ENCODE measurements at regions not wholly inside any gene's neighbourhood (a gene's known extent, or its start where the extent isn't known, plus 50 kb on each side); places are given as distances from the start of the nearest gene placed in this dataset.

DNA sequence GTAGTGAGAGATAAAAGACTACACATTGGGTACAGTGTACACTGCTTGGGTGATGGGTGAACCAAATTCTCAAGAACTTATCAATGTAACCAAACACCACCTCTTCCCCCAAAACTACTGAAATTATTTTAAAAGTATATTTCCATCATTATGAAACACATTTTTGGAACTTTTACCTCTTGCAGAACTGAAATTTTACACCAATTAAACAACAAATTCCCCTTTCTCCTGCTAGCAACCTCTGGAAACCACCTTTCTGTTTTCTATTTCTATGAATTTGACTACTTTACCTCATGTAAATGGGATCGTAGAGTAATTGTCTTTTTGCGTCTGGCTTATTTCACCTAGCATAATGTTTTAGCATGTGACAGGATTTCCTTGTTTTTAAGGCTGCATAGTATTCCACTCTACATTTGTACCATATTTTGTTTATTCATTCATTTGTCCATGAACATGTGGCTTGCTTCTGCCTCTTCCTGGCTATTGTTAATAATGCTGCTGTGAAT, 149.9 kb upstream of the PHACTR1 start:
- in situ Hi-C loops (cut with MboI; ENCODE audit: low pct_unique_long_range_greater_than_20kb, low sequenced_read_pairs): no loop called here
- DNase-seq: no peak

DNA sequence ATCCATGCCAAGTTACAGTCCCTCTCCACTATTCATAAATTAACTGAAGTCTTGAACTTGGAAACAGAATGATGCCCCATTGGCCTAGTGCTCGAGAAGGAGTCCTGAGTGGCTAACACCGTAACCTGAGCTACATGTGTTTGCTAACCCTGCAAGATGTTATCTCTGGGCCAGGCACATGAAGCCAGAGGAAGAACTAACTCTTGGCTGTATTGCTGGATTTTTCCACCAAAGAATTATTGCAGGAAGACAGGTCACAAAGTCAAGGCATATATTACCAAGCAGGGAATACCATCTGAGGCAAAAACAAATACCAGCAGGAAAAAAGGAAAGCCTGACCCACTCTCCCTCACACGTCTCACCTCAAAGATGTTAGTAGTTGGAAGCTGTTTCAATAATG, 148.9 kb upstream of the PHACTR1 start:
- no peak for DNase-seq
- in situ Hi-C loops (cut with MboI; ENCODE audit: low pct_unique_long_range_greater_than_20kb, low sequenced_read_pairs): no loop called here

DNA sequence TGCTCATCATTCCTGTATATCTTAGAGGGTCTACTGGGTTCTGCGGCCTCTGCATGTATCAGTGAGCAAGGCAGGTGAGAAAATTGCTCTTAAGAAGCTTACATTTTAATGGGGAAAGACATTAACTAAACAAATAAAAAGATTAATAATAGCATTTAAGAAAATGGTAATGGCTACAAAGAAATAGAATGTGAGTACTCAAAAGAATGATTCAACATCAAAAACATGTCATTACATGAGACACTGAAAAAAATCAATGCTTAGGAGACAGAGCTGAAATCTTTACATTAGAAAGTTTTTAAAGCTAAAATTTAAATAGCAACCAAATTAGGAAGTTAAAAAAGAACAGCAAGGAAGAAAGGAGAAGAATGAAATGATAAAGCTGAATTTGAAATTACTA, 146.9 kb upstream of the PHACTR1 start:
- DNase-seq: no peak
- in situ Hi-C loops (cut with MboI; ENCODE audit: low pct_unique_long_range_greater_than_20kb, low sequenced_read_pairs): no loop called here

DNA sequence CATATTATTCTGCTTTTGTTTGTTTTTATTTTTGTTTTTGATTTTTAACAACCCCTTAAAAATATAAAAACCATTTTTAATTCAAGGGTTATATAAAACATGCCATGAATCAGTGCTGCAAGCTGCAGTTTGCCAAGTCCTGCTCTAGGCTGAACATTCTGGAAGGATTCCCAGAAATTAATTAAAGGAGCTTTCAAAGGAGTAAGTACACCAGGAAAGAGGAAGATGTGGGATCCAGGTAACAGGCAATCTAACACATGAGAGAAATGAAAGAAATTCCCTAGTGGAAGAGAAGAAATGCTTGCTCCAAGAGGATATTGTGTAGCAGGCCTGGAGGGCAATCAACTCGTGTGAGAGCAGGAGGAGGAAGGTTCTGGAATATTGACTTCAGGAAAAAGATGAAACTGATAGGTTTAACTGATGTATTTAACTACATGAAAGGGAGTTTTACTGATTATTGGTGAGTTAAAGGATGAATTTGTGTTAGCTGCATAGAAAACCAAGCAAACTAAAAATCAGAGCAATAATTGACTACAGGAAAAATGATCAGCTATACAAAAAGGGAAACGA, 146.0 kb upstream of the PHACTR1 start:
- DNase-seq: no peak
- in situ Hi-C loops (cut with MboI; ENCODE audit: low pct_unique_long_range_greater_than_20kb, low sequenced_read_pairs): no loop called here

DNA sequence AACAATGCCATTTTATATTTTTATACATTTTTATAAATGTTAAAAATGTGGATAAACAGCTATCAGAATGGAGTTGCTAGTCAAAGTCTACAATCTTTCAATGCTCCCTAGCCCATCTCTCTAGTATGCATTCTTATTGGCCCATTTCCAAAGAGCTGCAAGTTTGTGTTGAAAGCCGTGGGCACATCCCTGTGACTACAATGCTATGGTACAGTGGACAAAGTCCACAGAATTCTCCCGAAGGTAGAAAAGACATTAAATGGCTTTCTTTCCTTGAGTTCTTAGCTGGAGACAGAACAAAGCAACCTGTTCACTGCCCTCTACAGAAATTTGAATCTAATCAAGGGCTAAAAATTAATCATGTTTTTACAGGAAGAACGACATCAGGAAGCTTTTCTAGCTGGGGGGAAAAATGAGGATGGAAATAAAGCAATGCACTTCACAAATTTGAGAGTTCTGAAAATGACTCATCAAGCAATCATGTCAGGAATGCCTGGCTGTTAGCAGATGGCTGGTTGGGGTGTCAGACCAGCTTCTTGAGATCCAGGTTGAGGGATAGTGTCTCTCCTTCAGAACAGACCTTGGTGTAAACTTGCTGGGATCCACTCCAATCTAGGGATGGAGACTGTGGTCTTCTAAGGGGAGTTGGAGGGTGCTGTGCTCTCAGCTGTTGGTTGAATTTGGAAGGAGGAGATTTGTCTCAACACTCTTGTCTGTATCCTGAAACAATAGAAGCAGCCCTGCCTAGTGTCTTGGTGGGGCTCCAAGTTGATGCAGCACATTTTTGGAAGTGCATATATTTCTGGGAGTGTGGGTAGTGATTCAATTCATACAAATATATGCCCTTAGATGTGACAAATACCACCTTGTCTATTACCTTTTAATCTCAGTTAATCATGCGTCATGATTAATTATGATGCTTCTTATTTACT, 143.4 kb upstream of the PHACTR1 start:
- in situ Hi-C loops (cut with MboI; ENCODE audit: low pct_unique_long_range_greater_than_20kb, low sequenced_read_pairs): no loop called here
- DNase-seq: no peak

DNA sequence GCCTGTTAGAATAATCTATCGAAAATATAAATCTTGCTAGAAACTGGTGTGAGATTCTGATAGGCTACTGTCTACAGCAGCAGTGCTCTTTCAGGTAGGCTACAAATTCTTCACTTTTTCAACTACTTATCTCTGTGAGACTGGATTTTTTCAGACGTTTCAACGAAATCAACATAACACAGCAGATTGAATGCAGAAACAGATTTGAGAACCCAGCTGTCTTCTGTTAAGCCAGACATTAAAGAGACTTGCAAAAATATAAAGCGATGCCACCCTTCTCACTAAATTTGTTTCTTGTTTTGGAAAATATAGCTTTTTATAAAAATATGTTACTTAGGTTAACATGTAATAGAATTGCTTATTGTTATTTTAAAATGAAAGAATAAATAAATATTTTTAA, 140.6 kb upstream of the PHACTR1 start:
- in situ Hi-C loops (cut with MboI; ENCODE audit: low pct_unique_long_range_greater_than_20kb, low sequenced_read_pairs): no loop called here
- DNase-seq: no peak

DNA sequence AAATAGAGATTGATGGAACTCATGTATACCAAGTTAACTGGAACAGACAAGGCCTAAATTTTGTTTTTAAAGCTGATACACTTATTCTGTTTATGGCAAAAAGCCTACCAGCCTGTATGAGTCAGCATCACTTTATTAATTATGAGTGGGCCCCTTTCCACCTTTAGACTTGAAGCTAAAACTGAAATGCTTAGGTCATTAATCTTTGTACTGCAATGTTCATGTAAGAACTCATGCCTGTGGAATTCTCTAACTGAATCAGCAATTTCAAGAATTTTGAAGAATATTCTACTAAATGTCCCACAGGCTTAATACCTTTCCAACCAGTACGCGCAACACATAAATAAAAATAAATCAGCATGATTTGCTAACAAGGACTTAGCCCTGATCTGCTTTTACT, 140.2 kb upstream of the PHACTR1 start:
- DNase-seq: no peak
- in situ Hi-C loops (cut with MboI; ENCODE audit: low pct_unique_long_range_greater_than_20kb, low sequenced_read_pairs): no loop called here

DNA sequence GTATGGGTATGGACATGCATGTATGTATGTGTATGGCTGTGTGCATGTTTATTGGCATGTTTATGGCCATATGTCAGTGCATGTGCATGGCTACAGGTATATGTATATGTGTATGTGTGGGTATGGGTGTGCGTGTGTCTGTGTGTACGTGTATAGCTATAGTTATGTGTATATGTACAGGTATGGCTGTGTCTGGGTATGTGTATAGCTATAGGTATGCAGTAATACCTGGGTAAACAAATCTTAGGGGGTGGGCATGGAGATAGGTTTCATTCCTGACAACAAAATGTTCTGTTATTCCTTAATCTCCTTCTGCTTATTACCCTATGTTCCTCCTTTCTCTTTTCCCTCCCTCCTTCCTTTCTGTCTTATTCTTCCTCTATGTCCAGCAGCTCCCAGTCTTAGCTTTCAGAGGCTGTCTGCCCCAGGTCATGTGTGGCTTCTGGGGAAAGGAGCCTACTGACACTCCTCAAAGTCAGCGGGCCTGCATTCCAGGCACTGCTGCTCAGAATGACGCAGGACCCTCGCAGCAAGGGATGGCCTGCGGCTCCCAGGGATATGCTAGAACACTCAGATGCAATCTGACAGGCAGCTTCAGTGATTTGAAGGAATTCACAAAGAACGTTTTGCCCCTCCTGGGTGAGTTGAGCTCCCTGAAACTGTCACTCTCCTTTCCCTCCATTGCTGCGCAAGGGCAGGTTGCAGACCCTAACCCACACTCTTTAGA, 139.3 kb upstream of the PHACTR1 start:
- in situ Hi-C loops (cut with MboI; ENCODE audit: low pct_unique_long_range_greater_than_20kb, low sequenced_read_pairs): no loop called here
- no peak for DNase-seq

DNA sequence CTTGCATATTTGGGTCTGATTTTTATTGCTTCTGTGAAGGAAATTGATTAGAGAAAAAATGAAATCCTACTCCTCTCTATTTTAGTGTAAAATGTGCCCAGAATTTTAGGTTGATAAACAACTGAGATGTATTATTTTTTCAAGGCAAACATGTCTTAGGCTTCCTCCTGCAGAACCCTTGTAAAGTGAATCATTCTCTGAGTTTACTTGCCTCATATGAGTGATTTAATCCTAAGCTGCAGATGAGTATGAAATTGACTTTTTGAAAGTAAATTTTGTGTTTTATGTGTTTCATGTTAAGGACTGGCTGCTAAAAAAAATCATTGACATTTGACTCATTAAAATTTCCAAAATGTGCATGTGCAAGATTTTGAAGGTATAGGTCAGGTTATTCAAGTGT, 138.5 kb upstream of the PHACTR1 start:
- DNase-seq: no peak
- in situ Hi-C loops (cut with MboI; ENCODE audit: low pct_unique_long_range_greater_than_20kb, low sequenced_read_pairs): no loop called here

DNA sequence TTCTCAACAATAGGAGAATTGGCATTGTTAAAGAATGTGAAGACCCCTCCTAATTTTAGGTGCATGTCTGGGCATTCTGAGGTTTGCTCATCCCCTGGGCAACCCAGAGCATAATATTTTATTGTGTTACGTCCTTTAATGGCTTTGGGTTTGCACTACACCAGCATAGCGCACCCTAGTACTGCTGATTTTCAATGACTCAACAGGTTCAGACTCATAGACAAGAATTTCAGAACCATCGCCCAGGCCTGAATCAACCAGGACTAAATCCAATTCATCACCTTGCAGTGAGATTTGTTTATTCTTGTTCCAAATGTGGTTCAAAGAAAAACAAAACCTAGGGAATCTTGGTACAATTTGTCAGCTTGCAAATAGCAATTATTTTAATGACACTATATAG, 137.8 kb upstream of the PHACTR1 start:
- no peak for DNase-seq
- in situ Hi-C loops (cut with MboI; ENCODE audit: low pct_unique_long_range_greater_than_20kb, low sequenced_read_pairs): no loop called here

DNA sequence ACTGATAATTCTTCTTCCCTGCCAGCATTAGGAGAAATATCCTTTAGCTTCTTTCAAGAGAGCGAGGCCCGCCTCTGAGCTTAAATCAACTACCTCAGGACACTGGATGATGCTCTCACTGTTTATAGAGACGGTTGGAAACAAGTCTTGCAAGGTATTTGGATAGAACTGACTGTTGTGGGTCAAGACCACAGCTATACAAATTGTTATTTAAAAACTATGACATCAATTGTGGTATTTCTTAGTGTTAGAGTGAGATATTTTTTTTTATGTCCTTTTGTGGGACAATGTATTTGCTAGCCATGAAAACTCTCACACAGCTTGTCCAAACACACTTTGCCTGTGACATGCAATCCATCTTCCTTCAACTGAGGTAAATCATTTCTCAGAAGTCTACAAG, 136.3 kb upstream of the PHACTR1 start:
- DNase-seq: no peak
- in situ Hi-C loops (cut with MboI; ENCODE audit: low pct_unique_long_range_greater_than_20kb, low sequenced_read_pairs): no loop called here

DNA sequence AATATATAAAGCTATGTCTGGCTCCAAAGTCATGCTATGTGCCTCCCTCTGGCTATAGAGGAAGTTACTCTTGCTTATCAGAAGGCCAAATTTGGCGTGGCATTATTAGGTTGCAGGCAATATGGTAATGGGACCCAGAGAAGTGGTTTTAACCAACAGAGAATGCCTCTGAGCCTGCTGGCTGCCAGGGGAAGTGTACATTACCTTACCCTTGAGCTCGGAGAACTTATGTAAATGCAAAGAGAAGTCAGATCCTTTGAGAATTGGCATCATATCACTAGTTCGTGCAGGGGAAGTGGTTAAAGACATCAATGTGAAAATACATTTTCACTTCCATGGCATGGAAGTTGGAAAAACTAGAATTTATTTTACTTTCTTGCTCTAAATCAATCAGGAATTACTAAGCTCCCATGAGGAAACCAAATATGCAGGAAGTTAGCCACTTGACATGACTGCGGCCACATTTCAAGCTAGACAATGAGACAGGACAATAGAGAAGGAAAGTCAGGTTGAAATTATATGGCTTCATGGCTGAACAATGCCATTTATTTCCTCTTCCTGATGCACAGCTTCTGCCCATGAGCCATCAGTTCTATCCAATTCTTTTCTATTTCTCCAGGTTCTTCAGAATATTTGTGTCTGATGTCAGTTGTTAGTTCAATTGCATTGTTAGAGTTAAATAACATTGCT, 134.0 kb upstream of the PHACTR1 start:
- in situ Hi-C loops (cut with MboI; ENCODE audit: low pct_unique_long_range_greater_than_20kb, low sequenced_read_pairs): no loop called here
- no peak for DNase-seq

DNA sequence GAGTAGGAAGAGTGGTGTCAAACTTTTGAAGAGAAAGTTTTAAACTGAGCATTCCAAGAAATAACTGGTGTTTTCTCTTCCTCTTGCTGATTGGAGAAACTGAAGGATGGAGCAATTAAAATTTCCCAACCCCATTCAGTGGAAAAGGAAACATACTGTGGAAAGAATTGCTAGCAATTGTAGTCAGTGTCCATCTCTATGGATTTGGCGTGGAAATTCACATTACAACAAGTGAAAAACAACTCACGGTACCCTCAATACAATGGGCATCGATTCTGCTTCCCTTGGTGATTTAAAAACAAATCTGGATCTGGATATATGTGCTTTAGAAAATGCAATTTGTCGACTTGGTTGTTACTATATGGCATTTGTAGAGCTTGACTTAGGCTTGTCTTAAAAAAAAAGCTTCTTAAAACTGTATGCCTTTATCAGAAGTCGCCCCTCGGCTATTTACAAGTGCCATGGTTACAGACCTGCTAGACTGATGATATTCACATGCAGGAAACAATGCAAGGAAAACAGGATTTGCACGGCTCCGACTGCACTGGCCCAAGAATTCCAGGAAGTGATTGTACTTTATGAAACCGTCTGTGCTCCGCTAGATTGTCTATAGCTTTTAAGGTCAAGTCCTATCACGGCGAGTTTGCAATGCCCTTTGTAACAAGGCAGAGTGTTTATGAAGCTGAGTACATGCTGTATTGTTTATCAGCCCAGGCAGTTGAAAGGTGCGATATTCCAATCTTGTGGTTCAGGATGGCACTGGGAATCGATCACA, 131.7 kb upstream of the PHACTR1 start:
- no peak for DNase-seq
- in situ Hi-C loops (cut with MboI; ENCODE audit: low pct_unique_long_range_greater_than_20kb, low sequenced_read_pairs): no loop called here

DNA sequence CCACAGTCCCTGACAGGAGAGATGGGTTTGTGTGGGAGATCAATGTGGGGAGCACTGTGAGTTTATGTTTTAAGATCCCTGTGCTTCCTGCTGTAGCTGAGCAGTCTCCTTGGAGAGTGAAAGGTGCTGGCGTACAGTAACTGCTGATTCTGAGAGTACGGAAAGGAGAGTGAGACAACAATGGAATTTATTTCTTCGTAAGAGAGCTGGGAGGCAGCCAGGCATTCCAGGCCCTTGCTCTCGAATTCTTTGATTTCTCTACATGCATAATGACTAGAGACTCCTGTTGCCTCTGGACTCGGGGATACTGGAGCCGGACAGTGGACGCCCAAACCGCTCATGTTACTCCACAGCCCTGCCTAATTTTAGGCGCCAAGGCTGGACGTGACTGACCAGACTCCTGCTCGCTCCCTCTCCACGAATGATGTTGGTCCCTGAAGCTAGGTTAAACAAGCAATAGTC, 131.0 kb upstream of the PHACTR1 start:
- DNase-seq: no peak
- in situ Hi-C loops (cut with MboI; ENCODE audit: low pct_unique_long_range_greater_than_20kb, low sequenced_read_pairs): no loop called here

DNA sequence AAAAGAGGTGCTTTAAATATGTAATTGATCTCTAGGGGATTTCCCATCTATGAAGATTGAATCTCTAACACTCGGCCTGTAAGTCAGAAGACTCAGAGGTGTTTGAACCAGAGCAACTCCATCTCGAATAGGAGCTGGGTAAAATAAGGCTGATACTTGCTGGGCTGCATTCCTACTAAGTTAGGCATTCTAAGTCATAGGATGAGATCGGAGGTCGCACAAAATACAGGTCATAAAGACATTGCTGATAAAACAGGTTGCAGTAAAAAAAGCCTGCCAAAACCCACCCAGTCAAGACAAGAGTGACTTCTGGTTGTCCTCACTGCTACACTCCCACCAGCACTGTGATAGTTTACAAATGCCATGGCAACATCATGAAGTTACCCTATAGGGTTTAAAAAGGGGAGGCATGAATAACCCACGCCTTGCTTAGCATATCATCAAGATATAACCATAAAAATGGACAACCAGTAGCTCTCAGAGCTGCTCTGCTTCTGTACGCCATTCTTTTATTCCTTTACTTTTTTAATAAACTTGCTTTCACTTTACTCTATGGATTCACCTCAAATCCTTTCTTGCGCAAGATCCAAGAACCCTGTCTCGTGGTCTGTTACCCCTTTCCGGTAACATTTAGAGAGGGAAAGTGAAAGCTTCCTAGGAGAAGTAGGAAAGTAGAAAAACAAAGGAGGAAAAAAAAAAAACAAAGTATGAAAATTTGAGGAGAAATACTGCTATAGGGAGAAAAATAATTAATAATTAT, 129.7 kb upstream of the PHACTR1 start:
- no peak for DNase-seq
- in situ Hi-C loops (cut with MboI; ENCODE audit: low pct_unique_long_range_greater_than_20kb, low sequenced_read_pairs): no loop called here

DNA sequence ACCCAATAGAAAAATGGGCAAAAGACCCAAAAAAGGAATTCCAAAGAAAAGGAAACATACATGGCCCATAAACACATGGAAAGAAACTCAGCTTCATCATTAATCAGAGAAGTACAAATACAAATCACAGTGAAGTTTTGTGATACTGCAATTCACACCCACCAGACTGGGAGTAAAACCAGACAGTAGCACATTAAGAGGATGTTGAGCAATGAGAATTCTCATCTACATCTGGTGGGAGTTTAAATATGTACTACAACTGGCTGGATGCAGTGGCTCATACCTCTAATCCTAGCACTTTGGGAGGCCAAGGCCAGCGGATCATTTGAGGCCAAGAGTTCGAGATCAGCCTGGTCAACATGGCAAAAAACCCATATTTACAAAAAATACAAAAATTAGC, 125.7 kb upstream of the PHACTR1 start:
- in situ Hi-C loops (cut with MboI; ENCODE audit: low pct_unique_long_range_greater_than_20kb, low sequenced_read_pairs): no loop called here

DNA sequence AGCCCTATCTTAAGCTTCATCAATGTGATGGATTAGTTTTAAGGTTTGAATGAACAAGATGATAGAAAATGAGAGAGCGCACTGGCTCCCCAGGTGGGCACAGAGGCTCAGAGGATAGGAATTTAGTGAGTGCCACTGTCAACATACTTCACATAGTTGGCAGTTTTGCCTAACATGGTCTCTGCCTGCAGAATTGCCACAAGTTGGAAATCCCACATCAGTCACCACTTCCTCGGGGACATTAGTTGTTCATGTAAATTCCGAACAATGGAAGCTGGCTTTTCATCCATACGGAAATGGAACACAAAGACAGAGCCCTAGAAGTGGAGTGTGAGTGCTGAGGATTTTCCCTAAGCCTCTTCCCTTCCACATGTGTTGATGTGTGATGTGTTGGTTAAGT, 123.9 kb upstream of the PHACTR1 start:
- in situ Hi-C loops (cut with MboI; ENCODE audit: low pct_unique_long_range_greater_than_20kb, low sequenced_read_pairs): no loop called here

More for the DNA sequence above, 125.7 kb upstream of the PHACTR1 start:
- no peak for DNase-seq

More for the DNA sequence above, 123.9 kb upstream of the PHACTR1 start:
- no peak for DNase-seq

Measured in KBM-7 (cell line).